Activated CD8-positive, alpha-beta T cell treated with anti-CD3 and anti-CD28 coated beads for 36 hours (primary cell): ENCODE measurements at regions not wholly inside any gene's neighbourhood (a gene's known extent, or its start where the extent isn't known, plus 50 kb on each side); places are given as distances from the start of the nearest gene placed in this dataset.

Experiments used
- ATAC-seq: fragments of 200-7000 bp; cut with Tn5 transposase; one replicate; pipeline ENCODE4 v1.10.0; 2021; ENCODE audit warnings: mild to moderate bottlenecking, moderate library complexity
- CTCF ChIA-PET: fragments of 350-600 bp; sonication (Branson Sonifier 250); formaldehyde crosslinking; loops from one replicate; lab custom pipeline; 2021; ENCODE audit warnings: antibody characterized with exemption; lab: Charles Lee
- POLR2A ChIA-PET: fragments of 350-600 bp; sonication (Branson Sonifier 250); formaldehyde crosslinking; loops from one replicate; lab custom pipeline; 2021; ENCODE audit warnings: antibody characterized with exemption; lab: Charles Lee
- DNase-seq: peaks from one replicate; pipeline ENCODE4 v3.0.0-alpha.2; 2020
- H3K27ac Mint-ChIP-seq: one replicate; pipeline ENCODE4 v1.8.0; 2021; ENCODE audit warnings: mild to moderate bottlenecking, mixed read lengths
- H3K27me3 Mint-ChIP-seq: one replicate; pipeline ENCODE4 v1.8.0; 2021; ENCODE audit warnings: mixed read lengths
- H3K36me3 Mint-ChIP-seq: one replicate; pipeline ENCODE4 v1.8.0; 2021; ENCODE audit warnings: low read depth, mixed read lengths
- H3K4me1 Mint-ChIP-seq: one replicate; pipeline ENCODE4 v1.8.0; 2021; ENCODE audit warnings: low read depth, mixed read lengths
- H3K4me3 Mint-ChIP-seq: one replicate; pipeline ENCODE4 v1.8.0; 2021; ENCODE audit warnings: mild to moderate bottlenecking, moderate library complexity, mixed read lengths
- H3K9me3 Mint-ChIP-seq: one replicate; pipeline ENCODE4 v1.8.0; 2021; ENCODE audit warnings: mixed read lengths
- intact Hi-C: fragments of 100-400 bp; cut with micrococcal nuclease; formaldehyde crosslinking; loops from one replicate; pipeline ENCODE4 v1.10.0; 2022
- TF ChIP-seq, protein P1 (sequence below): fragments of 200-600 bp; IDR thresholded peaks from one replicate; pipeline ENCODE4 v1.8.0; 2022; ENCODE audit warnings: antibody characterized with exemption, mild to moderate bottlenecking

GRCh38 chr12:16972923-16973770, 367.2 kb upstream of the LMO3 start:
- DNase-seq (no peak), ATAC-seq (no peak)
- no peaks in the 10 kb centered on the region for H3K27me3 Mint-ChIP-seq
- peaks cover 8% of the 10 kb centered on the region for H3K9me3 Mint-ChIP-seq
- no peak overlapping the region for H3K27ac Mint-ChIP-seq
- ChIA-PET POLR2A (no interaction called here), CTCF (no interaction called here)
- H3K4me3 Mint-ChIP-seq = no peak overlapping the region
- intact Hi-C loops = no loop called here
- no peaks in the 10 kb centered on the region for H3K4me1 Mint-ChIP-seq
- TF ChIP-seq, protein P1, sequence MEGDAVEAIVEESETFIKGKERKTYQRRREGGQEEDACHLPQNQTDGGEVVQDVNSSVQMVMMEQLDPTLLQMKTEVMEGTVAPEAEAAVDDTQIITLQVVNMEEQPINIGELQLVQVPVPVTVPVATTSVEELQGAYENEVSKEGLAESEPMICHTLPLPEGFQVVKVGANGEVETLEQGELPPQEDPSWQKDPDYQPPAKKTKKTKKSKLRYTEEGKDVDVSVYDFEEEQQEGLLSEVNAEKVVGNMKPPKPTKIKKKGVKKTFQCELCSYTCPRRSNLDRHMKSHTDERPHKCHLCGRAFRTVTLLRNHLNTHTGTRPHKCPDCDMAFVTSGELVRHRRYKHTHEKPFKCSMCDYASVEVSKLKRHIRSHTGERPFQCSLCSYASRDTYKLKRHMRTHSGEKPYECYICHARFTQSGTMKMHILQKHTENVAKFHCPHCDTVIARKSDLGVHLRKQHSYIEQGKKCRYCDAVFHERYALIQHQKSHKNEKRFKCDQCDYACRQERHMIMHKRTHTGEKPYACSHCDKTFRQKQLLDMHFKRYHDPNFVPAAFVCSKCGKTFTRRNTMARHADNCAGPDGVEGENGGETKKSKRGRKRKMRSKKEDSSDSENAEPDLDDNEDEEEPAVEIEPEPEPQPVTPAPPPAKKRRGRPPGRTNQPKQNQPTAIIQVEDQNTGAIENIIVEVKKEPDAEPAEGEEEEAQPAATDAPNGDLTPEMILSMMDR = no peak
- H3K36me3 Mint-ChIP-seq = no peaks in the 10 kb centered on the region

DNA sequence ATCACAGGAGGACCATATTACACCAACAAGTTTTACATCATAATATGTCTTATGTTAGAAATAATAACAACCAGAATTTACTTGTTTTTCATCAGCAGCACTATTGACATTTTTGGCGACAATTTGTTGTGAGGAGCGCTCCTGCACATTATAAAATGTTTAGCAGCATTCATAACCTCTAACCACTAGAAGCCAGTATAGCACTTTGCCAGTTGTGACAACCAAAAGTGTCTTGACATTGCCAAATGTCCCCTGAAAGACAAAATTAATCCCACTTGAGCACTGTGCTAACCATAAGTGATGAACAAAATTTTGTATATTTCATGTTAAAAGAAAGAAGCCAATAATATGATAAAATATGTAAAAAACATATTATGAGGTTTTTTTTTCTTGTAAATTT, 356.9 kb upstream of the LMO3 start:
- ATAC-seq = no peak
- DNase-seq = no peak
- CTCF ChIA-PET = no interaction called here
- no peaks in the 10 kb centered on the region for H3K36me3 Mint-ChIP-seq
- TF ChIP-seq, protein P1 = no peak
- no peak overlapping the region for H3K27ac Mint-ChIP-seq
- intact Hi-C loops = no loop called here
- H3K27me3 Mint-ChIP-seq = no peaks in the 10 kb centered on the region
- peaks cover 9% of the 10 kb centered on the region for H3K9me3 Mint-ChIP-seq
- POLR2A ChIA-PET = no interaction called here
- no peak overlapping the region for H3K4me3 Mint-ChIP-seq
- H3K4me1 Mint-ChIP-seq = no peaks in the 10 kb centered on the region

DNA sequence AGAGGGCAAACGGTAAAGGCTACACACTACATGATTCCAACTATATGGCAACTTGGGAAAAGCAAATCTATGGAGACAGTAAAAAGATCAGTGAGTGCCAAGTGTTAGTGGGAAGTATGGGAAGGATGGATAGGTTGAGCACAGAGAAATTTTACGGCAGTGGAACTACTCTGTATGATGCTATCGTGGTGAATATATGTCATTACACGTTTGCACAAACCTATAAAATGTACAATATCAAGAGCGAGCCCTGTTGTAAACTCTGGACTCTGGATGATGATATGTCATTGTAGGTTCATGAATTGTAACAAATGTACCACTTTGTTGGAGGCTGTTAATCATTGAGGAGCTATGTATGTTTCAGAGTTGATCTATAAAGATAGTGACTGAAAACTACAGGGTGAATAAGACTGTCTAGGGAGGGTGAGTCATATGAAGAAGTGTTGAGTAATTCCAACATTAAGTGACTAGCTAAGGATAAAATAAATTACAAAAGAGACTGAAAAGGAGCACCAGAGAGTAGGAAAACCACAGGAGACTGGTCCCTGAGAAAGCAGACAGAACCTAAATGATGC, 349.2 kb upstream of the LMO3 start:
- ChIA-PET POLR2A (no interaction called here), CTCF (no interaction called here)
- Mint-ChIP-seq H3K9me3 (peaks cover 10% of the 10 kb centered on the region), H3K27me3 (no peaks in the 10 kb centered on the region), H3K4me1 (no peaks in the 10 kb centered on the region), H3K36me3 (no peaks in the 10 kb centered on the region), H3K27ac (no peak overlapping the region), H3K4me3 (no peak overlapping the region)
- TF ChIP-seq, protein P1 = no peak
- DNase-seq (no peak), ATAC-seq (no peak)
- intact Hi-C loops = no loop called here

- Mint-ChIP-seq H3K4me1 (no peaks in the 10 kb centered on the region), H3K36me3 (no peaks in the 10 kb centered on the region), H3K27me3 (no peaks in the 10 kb centered on the region), H3K4me3 (no peak overlapping the region), H3K27ac (no peak overlapping the region), H3K9me3 (peaks cover 8% of the 10 kb centered on the region)
- intact Hi-C loops = no loop called here
- ChIA-PET POLR2A (no interaction called here), CTCF (interaction anchor here (1.3 kb wide), 1 partner anchor 11 kb away, joined by 6 read pairs; no protein-coding TSS in a partner anchor)
- ATAC-seq (no peak), DNase-seq (no peak)
- TF ChIP-seq, protein P1 = no peak
Measured at GRCh38 chr12:16949871-16950667, 344.1 kb upstream of the LMO3 start.
